Panc1 (cell line): ENCODE measurements at regions not wholly inside any gene's neighbourhood (a gene's known extent, or its start where the extent isn't known, plus 50 kb on each side); places are given as distances from the start of the nearest gene placed in this dataset.

Experiments used
- POLR2AphosphoS5 ChIP-seq: IDR thresholded peaks from 2 replicates; pipeline ENCODE4 v1.6.1; 2012; ENCODE audit warnings: mild to moderate bottlenecking, low read depth, low read length, moderate library complexity
- SIN3A ChIP-seq: IDR thresholded peaks from 2 replicates; pipeline ENCODE4 v1.6.1; 2012; ENCODE audit warnings: low read depth, mild to moderate bottlenecking, low read length, moderate library complexity, borderline replicate concordance; ENCODE audit not compliant: insufficient read depth
- TF ChIP-seq, protein P1 (sequence below): fragments of 450-650 bp; IDR thresholded peaks from 2 replicates; pipeline ENCODE4 v1.5.1; 2017; ENCODE audit warnings: mild to moderate bottlenecking
- TF ChIP-seq, protein P2 (sequence below), 2 experiments: IDR thresholded peaks; 2 replicates each; pipeline ENCODE4 v1.6.1; 2011 to 2012; ENCODE audit warnings: low read depth in 2 of 2, control low read depth in 1 of 2, low read length in 1 of 2, mild to moderate bottlenecking in 1 of 2, moderate library complexity in 1 of 2; ENCODE audit not compliant: insufficient read depth in 1 of 2

DNA sequence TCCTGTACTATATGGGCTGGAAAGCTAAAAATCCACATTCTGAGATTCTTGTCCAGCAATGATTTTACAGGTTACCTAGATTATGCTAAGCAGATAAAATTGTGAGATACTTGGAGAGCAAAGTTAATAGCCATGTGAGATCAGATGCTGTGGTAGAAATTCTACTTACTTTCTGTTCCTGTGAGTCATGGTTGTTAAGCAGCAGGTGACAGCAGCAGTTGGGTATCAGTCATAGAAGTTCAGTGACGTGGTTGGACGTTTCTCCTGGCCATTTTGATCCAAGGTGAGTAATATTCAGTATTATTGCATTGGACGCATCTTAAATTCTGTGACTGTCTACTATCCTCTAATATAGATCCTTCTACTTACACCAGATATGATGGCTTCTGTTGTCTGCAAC is 524.5 kb downstream of the TMEM38B start:
- TF ChIP-seq, protein P1, sequence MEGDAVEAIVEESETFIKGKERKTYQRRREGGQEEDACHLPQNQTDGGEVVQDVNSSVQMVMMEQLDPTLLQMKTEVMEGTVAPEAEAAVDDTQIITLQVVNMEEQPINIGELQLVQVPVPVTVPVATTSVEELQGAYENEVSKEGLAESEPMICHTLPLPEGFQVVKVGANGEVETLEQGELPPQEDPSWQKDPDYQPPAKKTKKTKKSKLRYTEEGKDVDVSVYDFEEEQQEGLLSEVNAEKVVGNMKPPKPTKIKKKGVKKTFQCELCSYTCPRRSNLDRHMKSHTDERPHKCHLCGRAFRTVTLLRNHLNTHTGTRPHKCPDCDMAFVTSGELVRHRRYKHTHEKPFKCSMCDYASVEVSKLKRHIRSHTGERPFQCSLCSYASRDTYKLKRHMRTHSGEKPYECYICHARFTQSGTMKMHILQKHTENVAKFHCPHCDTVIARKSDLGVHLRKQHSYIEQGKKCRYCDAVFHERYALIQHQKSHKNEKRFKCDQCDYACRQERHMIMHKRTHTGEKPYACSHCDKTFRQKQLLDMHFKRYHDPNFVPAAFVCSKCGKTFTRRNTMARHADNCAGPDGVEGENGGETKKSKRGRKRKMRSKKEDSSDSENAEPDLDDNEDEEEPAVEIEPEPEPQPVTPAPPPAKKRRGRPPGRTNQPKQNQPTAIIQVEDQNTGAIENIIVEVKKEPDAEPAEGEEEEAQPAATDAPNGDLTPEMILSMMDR, result no peak
- no peak for TF ChIP-seq SIN3A
- no peak for TF ChIP-seq POLR2AphosphoS5
- TF ChIP-seq, protein P2, sequence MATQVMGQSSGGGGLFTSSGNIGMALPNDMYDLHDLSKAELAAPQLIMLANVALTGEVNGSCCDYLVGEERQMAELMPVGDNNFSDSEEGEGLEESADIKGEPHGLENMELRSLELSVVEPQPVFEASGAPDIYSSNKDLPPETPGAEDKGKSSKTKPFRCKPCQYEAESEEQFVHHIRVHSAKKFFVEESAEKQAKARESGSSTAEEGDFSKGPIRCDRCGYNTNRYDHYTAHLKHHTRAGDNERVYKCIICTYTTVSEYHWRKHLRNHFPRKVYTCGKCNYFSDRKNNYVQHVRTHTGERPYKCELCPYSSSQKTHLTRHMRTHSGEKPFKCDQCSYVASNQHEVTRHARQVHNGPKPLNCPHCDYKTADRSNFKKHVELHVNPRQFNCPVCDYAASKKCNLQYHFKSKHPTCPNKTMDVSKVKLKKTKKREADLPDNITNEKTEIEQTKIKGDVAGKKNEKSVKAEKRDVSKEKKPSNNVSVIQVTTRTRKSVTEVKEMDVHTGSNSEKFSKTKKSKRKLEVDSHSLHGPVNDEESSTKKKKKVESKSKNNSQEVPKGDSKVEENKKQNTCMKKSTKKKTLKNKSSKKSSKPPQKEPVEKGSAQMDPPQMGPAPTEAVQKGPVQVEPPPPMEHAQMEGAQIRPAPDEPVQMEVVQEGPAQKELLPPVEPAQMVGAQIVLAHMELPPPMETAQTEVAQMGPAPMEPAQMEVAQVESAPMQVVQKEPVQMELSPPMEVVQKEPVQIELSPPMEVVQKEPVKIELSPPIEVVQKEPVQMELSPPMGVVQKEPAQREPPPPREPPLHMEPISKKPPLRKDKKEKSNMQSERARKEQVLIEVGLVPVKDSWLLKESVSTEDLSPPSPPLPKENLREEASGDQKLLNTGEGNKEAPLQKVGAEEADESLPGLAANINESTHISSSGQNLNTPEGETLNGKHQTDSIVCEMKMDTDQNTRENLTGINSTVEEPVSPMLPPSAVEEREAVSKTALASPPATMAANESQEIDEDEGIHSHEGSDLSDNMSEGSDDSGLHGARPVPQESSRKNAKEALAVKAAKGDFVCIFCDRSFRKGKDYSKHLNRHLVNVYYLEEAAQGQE (IDR thresholded peaks at IDR 0.05; ENCODE audit: insufficient read depth in 1 of 2, low read depth in 2 of 2, low read length in 1 of 2), result no peak
